Breast epithelium (tissue), 3 donors: ENCODE measurements at regions not wholly inside any gene's neighbourhood (a gene's known extent, or its start where the extent isn't known, plus 50 kb on each side); places are given as distances from the start of the nearest gene placed in this dataset.

Experiments used
- POLR2A ChIP-seq: fragments of 450-650 bp; IDR thresholded peaks from one replicate; pipeline ENCODE4 v1.6.1; 2016; ENCODE audit warnings: antibody characterized with exemption, mild to moderate bottlenecking, moderate library complexity
- TF ChIP-seq, protein P1 (sequence below), 3 donors: fragments of 450-650 bp; IDR thresholded peaks; one replicate each; pipeline ENCODE4 v1.5.1; 2016 to 2017; ENCODE audit warnings: antibody characterized with exemption in 3 of 3, mild to moderate bottlenecking in 3 of 3, moderate library complexity in 3 of 3

DNA sequence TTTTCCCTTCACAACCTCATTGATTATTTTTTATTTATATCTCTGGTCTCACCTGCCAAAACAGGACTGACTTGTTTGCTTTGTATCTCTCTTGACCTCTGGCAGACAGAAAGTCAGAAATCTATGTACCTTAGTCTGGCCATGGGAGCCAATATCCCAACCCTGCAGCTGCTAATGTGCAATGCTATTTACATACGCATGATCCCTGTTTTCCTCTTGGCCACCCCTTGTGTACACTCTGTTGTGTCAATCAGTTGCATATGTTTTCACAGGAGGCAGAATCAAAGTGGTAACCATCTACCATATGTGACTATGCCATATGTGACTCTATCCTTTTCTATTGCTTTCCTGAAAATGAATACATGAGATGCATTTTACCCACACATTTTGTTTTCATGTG is 688.8 kb downstream of the PLA2G4A start:
- TF ChIP-seq POLR2A, result no peak
- TF ChIP-seq, protein P1, sequence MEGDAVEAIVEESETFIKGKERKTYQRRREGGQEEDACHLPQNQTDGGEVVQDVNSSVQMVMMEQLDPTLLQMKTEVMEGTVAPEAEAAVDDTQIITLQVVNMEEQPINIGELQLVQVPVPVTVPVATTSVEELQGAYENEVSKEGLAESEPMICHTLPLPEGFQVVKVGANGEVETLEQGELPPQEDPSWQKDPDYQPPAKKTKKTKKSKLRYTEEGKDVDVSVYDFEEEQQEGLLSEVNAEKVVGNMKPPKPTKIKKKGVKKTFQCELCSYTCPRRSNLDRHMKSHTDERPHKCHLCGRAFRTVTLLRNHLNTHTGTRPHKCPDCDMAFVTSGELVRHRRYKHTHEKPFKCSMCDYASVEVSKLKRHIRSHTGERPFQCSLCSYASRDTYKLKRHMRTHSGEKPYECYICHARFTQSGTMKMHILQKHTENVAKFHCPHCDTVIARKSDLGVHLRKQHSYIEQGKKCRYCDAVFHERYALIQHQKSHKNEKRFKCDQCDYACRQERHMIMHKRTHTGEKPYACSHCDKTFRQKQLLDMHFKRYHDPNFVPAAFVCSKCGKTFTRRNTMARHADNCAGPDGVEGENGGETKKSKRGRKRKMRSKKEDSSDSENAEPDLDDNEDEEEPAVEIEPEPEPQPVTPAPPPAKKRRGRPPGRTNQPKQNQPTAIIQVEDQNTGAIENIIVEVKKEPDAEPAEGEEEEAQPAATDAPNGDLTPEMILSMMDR (IDR thresholded peaks at IDR 0.05), result no peak
